ENCODE measurements at regions not wholly inside any gene's neighbourhood (a gene's known extent, or its start where the extent isn't known, plus 50 kb on each side); places are given as distances from the start of the nearest gene placed in this dataset.

DNA sequence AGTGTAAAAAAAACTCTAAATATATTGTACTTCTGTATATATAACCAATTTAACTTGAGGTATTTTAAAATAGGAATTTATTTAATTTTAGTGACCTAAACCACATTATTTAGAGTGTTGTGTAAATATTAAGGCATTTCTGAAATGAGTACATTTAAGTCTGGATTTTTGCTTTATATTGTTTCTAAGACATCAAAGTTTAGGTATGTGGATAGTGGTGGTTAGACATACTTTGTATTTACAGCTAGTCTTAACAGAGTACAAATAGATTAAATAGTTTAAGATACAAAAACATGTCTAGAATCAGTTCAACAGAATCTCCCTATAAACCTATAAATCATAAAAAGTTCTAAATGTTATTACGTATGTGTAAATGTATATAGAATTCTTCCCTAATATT lies 588.5 kb downstream of the TRIML1 start:
- Histone ChIP-seq H3K9me3 (ENCODE audit: control insufficient read depth, insufficient read depth, low read depth, low read length) (no peaks in the 10 kb centered on the region), H3K27ac (ENCODE audit: insufficient read depth, low read length) (no peak overlapping the region), H3K27me3 (ENCODE audit: control insufficient read depth, insufficient read depth, low read length) (no peaks in the 10 kb centered on the region), H3K79me2 (ENCODE audit: control insufficient read depth, insufficient read depth, low read length) (no peaks in the 10 kb centered on the region), H3K4me1 (ENCODE audit: control insufficient read depth, extremely low read depth, insufficient read depth, low read length) (no peaks in the 10 kb centered on the region), H3K4me2 (ENCODE audit: extremely low read depth, insufficient read depth, low read length) (no peak overlapping the region), H3K36me3 (ENCODE audit: control insufficient read depth, insufficient read depth, low read length) (no peaks in the 10 kb centered on the region), H2AFZ (ENCODE audit: low read length) (no peak overlapping the region), H3K9ac (ENCODE audit: insufficient read depth, low read length) (no peak overlapping the region), H3K4me3 (replicated peaks in 1 of 4; ENCODE audit: control extremely low read depth in 1 of 4, insufficient read depth in 1 of 4, low read depth in 3 of 4, low read length in 4 of 4) (no peak overlapping the region), H4K20me1 (ENCODE audit: control insufficient read depth, extremely low read depth, insufficient read depth, low read length) (no peaks in the 10 kb centered on the region)
- no peak for DNase-seq (ENCODE audit: low read depth in 2 of 2)
- no peak for TF ChIP-seq EZH2 (IDR thresholded peaks at IDR 0.05; ENCODE audit: low read length, missing control alignments)
- TF ChIP-seq, protein P1, sequence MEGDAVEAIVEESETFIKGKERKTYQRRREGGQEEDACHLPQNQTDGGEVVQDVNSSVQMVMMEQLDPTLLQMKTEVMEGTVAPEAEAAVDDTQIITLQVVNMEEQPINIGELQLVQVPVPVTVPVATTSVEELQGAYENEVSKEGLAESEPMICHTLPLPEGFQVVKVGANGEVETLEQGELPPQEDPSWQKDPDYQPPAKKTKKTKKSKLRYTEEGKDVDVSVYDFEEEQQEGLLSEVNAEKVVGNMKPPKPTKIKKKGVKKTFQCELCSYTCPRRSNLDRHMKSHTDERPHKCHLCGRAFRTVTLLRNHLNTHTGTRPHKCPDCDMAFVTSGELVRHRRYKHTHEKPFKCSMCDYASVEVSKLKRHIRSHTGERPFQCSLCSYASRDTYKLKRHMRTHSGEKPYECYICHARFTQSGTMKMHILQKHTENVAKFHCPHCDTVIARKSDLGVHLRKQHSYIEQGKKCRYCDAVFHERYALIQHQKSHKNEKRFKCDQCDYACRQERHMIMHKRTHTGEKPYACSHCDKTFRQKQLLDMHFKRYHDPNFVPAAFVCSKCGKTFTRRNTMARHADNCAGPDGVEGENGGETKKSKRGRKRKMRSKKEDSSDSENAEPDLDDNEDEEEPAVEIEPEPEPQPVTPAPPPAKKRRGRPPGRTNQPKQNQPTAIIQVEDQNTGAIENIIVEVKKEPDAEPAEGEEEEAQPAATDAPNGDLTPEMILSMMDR (conservative IDR thresholded peaks at IDR 0.05 in 1 of 2, IDR thresholded peaks at IDR 0.05 in 1 of 2; ENCODE audit: low read depth in 1 of 2, low read length in 2 of 2) = no peak

DNA sequence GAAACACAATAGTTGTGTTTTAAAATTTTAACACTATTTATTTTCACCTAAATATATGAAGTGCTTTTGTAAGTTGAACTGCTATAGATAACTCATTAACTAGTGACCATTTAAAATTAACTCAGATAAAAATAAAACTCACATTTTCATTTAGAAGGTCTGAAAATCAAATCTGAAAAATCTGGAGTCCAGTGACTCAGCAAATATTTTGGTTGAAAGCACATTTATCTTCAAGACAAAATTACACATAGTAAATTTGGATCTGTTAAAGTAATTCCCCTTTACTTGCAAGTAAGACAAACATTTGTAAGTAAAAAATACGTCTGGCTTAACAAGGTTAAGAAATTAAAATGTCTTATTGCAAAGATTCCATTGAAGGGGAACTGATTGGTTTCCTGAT lies 589.1 kb downstream of the TRIML1 start:
- H3K79me2 ChIP-seq (ENCODE audit: control insufficient read depth, insufficient read depth, low read length) = no peaks in the 10 kb centered on the region
- H2AFZ ChIP-seq (ENCODE audit: low read length) = no peak overlapping the region
- no peaks in the 10 kb centered on the region for H3K36me3 ChIP-seq (ENCODE audit: control insufficient read depth, insufficient read depth, low read length)
- H3K27ac ChIP-seq (ENCODE audit: insufficient read depth, low read length) = no peak overlapping the region
- H4K20me1 ChIP-seq (ENCODE audit: control insufficient read depth, extremely low read depth, insufficient read depth, low read length) = no peaks in the 10 kb centered on the region
- no peaks in the 10 kb centered on the region for H3K4me1 ChIP-seq (ENCODE audit: control insufficient read depth, extremely low read depth, insufficient read depth, low read length)
- no peak overlapping the region for H3K4me3 ChIP-seq (replicated peaks in 1 of 4; ENCODE audit: control extremely low read depth in 1 of 4, insufficient read depth in 1 of 4, low read depth in 3 of 4, low read length in 4 of 4)
- peak in 1 of 2 donors; percentile 12 for DNase-seq (ENCODE audit: low read depth in 2 of 2)
- H3K27me3 ChIP-seq (ENCODE audit: control insufficient read depth, insufficient read depth, low read length) = no peaks in the 10 kb centered on the region
- no peak overlapping the region for H3K4me2 ChIP-seq (ENCODE audit: extremely low read depth, insufficient read depth, low read length)
- no peak overlapping the region for H3K9ac ChIP-seq (ENCODE audit: insufficient read depth, low read length)
- TF ChIP-seq, protein P1 (conservative IDR thresholded peaks at IDR 0.05 in 1 of 2, IDR thresholded peaks at IDR 0.05 in 1 of 2; ENCODE audit: low read depth in 1 of 2, low read length in 2 of 2) = no peak
- TF ChIP-seq EZH2 (IDR thresholded peaks at IDR 0.05; ENCODE audit: low read length, missing control alignments) = no peak
- H3K9me3 ChIP-seq (ENCODE audit: control insufficient read depth, insufficient read depth, low read depth, low read length) = no peaks in the 10 kb centered on the region

DNA sequence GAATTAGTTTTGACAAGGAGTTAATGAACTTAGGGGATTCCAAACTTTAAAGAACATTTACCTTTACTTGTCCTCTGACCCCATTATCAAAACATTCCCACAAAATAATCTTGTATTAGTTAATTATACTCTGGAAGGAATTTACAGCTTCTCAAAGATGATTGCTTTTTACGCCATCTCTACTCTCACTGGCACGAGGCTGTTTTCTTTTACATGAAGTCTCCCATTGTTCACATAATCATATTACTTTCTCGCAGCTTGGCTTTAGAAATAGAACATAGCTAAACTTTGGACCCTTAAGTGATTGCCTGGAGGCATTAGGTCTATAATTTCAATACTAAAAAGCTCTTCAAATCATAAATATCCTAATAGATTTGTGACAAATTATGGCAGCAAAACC lies 592.9 kb downstream of the TRIML1 start:
- H3K36me3 ChIP-seq (ENCODE audit: control insufficient read depth, insufficient read depth, low read length) = no peaks in the 10 kb centered on the region
- no peak overlapping the region for H3K27ac ChIP-seq (ENCODE audit: insufficient read depth, low read length)

More for the DNA sequence above, 592.9 kb downstream of the TRIML1 start:
- H3K79me2 ChIP-seq (ENCODE audit: control insufficient read depth, insufficient read depth, low read length) = no peaks in the 10 kb centered on the region
- H4K20me1 ChIP-seq (ENCODE audit: control insufficient read depth, extremely low read depth, insufficient read depth, low read length) = no peaks in the 10 kb centered on the region
- TF ChIP-seq EZH2 (IDR thresholded peaks at IDR 0.05; ENCODE audit: low read length, missing control alignments) = no peak
- TF ChIP-seq, protein P1 (conservative IDR thresholded peaks at IDR 0.05 in 1 of 2, IDR thresholded peaks at IDR 0.05 in 1 of 2; ENCODE audit: low read depth in 1 of 2, low read length in 2 of 2) = no peak
- no peak overlapping the region for H3K4me2 ChIP-seq (ENCODE audit: extremely low read depth, insufficient read depth, low read length)
- no peak for DNase-seq (ENCODE audit: low read depth in 2 of 2)
- H3K9ac ChIP-seq (ENCODE audit: insufficient read depth, low read length) = no peak overlapping the region
- H2AFZ ChIP-seq (ENCODE audit: low read length) = no peak overlapping the region
- no peaks in the 10 kb centered on the region for H3K4me1 ChIP-seq (ENCODE audit: control insufficient read depth, extremely low read depth, insufficient read depth, low read length)
- no peak overlapping the region for H3K4me3 ChIP-seq (replicated peaks in 1 of 4; ENCODE audit: control extremely low read depth in 1 of 4, insufficient read depth in 1 of 4, low read depth in 3 of 4, low read length in 4 of 4)
- H3K9me3 ChIP-seq (ENCODE audit: control insufficient read depth, insufficient read depth, low read depth, low read length) = no peaks in the 10 kb centered on the region
- no peaks in the 10 kb centered on the region for H3K27me3 ChIP-seq (ENCODE audit: control insufficient read depth, insufficient read depth, low read length)

Measured in fibroblast of lung (primary cell).